ENCODE measurements at regions not wholly inside any gene's neighbourhood (a gene's known extent, or its start where the extent isn't known, plus 50 kb on each side); places are given as distances from the start of the nearest gene placed in this dataset.
A peak's percentile ranks its signal among the peaks of the same experiment; 100 is the strongest.

- H3K27me3 ChIP-seq: no peaks in the 10 kb centered on the region
- H3K4me3 ChIP-seq (ENCODE audit: low read depth, low read length): no peak overlapping the region
- peaks cover 4% of the 10 kb centered on the region for H3K4me1 ChIP-seq
- H3K9me3 ChIP-seq: no peaks in the 10 kb centered on the region
- DNase-seq: peak; percentile 61
- TF ChIP-seq CTCF (IDR thresholded peaks at IDR 0.05; ENCODE audit: low read depth, low read length): no peak
- H3K36me3 ChIP-seq: no peaks in the 10 kb centered on the region
Measured at GRCh38 chr4:35175894-35176293, 1068.4 kb downstream of the ARAP2 start.

- Histone ChIP-seq H3K36me3 (no peaks in the 10 kb centered on the region), H3K9me3 (no peaks in the 10 kb centered on the region), H3K4me3 (ENCODE audit: low read depth, low read length) (no peak overlapping the region), H3K27me3 (no peaks in the 10 kb centered on the region), H3K4me1 (no peaks in the 10 kb centered on the region; the same call in none of the 2 replicates)
- TF ChIP-seq CTCF (IDR thresholded peaks at IDR 0.05; ENCODE audit: low read depth, low read length): no peak
- DNase-seq: no peak
Measured at GRCh38 chr4:35182451-35182850, 1061.9 kb downstream of the ARAP2 start.

DNA sequence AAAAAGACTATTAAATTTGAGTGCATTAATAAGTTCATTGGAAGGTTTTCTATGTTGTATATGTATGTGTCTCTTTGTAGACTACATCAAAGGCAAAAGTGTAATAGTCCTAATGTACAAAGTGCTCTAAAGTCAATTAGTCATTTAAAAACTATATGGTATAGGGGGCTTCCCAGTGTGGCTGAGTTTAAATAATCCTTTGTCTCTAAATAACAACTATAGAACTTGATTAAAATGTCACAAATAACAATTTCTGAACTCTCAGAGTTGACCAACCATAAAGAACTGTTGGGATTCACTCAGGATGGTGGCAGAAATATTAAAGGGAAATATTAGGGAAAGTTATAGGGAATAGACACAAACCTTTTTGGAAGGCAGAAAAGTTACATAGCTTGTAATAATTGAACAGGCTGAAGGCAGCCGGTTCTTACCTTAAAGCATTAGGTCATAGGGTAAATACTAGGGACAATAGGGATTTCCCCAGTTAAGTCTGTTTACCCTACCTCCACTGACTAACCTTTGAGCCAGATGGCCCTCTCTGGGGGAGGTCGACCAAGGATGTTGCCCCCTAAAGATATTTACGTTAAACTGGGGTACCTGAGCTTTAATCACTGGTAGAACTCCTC is 1054.2 kb downstream of the ARAP2 start:
- Histone ChIP-seq H3K27me3 (no peaks in the 10 kb centered on the region), H3K4me1 (no peaks in the 10 kb centered on the region), H3K9me3 (no peaks in the 10 kb centered on the region), H3K4me3 (ENCODE audit: low read depth, low read length) (no peak overlapping the region), H3K36me3 (no peaks in the 10 kb centered on the region)
- no peak for DNase-seq
- no peak for TF ChIP-seq CTCF (IDR thresholded peaks at IDR 0.05; ENCODE audit: low read depth, low read length)

DNA sequence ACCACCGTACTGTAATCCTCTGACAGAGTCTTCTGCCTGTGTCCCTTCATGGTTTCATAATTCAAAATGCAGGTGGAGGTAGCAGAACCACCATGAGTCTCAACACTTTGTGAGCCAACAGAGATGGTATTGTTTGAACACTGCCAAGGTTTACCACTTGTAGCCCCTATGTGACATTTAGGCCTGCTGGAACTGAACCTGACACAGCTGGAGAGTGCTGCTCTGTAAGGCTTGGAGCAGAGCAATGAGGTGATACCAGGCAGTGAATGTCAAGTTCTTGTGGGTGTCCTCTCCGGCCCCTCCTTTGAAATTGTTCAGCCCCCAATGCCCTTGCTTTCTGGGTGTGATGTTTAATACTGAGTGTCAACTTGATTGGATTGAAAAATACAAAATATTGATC is 1042.9 kb downstream of the ARAP2 start:
- Histone ChIP-seq H3K4me3 (ENCODE audit: low read depth, low read length) (no peak overlapping the region), H3K4me1 (0 out of 2 replicates have a peak, but pooled peaks cover 2% of the 10 kb centered on the region), H3K36me3 (no peaks in the 10 kb centered on the region), H3K9me3 (no peaks in the 10 kb centered on the region), H3K27me3 (no peaks in the 10 kb centered on the region)
- no peak for TF ChIP-seq CTCF (IDR thresholded peaks at IDR 0.05; ENCODE audit: low read depth, low read length)
- DNase-seq: no peak

GRCh38 chr4:35216636-35217035 is 1027.7 kb downstream of the ARAP2 start:
- Histone ChIP-seq H3K9me3 (no peaks in the 10 kb centered on the region), H3K36me3 (no peaks in the 10 kb centered on the region), H3K4me1 (peaks cover 15% of the 10 kb centered on the region), H3K4me3 (ENCODE audit: low read depth, low read length) (no peak overlapping the region), H3K27me3 (no peaks in the 10 kb centered on the region)
- DNase-seq: no peak
- no peak for TF ChIP-seq CTCF (IDR thresholded peaks at IDR 0.05; ENCODE audit: low read depth, low read length)

- Histone ChIP-seq H3K4me1 (peaks cover 15% of the 10 kb centered on the region), H3K4me3 (ENCODE audit: low read depth, low read length) (no peak overlapping the region), H3K36me3 (no peaks in the 10 kb centered on the region), H3K27me3 (no peaks in the 10 kb centered on the region), H3K9me3 (no peaks in the 10 kb centered on the region)
- TF ChIP-seq CTCF (IDR thresholded peaks at IDR 0.05; ENCODE audit: low read depth, low read length): no peak
- no peak for DNase-seq
Measured at GRCh38 chr4:35217331-35217730, 1027.0 kb downstream of the ARAP2 start.

Measured in BE2C (cell line).